Stimulated activated CD8-positive, alpha-beta memory T cell treated with anti-CD3 and anti-CD28 coated beads, Interleukin-15, amount 100 ng/mL, for 1 hour (primary cell): ENCODE measurements at regions not wholly inside any gene's neighbourhood (a gene's known extent, or its start where the extent isn't known, plus 50 kb on each side); places are given as distances from the start of the nearest gene placed in this dataset.

Experiments
- DNase-seq: peaks from one replicate; pipeline ENCODE4 v3.0.0-alpha.2; 2020; ENCODE audit warnings: low read depth

DNA sequence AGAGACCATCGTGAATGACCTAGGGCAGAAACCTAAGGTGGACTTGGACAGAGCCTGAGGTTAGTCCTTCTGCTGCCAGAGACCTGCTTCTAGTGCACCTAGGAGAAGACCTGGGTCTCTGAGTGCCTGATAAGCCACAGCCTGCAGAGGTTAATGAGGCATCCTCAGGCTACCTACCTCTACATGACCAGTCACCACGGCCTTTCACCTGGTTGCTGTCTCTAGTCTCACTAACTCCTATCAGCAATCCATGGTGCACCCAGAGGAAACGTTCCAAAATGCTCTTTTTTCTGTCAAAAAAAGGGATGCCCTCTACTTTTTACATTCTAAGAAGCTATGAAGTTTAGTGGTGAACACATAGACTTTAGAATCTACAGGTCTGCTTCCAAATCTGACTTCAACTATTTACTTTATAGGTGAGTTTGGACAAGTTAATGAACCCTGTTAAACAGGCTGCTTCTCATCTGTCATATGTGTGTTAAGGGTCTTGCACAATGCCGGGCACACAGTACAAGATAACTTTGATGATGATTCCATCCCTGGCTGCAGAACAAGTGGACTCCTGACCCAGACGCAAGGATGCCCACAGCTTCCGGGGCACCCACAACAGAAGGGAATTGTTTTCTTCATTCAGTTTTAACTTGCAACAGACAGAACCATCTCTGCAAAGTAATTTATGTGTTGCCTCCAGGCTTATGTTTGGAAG is 469.9 kb upstream of the CDH5 start:
- no peak for DNase-seq

DNA sequence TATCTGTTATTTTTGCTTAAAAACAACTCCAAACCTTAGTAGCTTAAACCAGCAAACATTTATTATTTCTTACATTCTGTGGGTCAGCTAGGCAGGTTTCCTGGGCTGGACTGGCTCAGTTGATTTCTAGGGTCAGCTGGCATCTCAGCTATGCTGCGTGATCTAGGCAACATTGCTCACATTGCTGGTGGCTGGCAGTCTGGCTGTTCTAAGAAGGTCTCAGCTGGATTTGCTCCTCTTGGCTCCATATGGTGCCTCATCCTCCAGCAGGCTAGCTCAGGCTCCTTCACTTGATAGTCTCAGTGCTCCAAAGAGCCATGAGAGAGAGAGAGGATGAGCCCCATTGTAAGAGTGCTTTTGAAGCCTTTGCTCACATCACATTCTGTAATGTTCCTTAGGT is 470.6 kb upstream of the CDH5 start:
- no peak for DNase-seq

DNA sequence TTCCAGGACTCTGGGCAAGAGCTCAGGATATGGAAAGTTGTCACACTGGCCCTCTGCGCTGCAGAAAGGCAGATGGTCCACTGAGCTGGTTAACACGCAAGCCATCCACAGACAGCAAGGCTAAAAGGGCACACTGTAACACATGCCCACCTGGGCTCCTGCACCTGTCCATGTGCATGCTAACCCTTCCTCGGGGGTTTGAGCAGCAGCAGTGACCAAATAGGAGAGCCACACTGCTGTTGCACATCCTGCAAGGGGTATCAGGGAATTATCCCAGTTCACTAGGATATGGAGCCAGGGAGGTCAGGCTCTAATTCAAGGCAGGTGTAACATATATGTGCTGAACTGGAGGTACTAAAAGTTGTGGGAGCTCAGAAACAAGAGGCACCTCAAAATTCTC is 471.0 kb upstream of the CDH5 start:
- no peak for DNase-seq

GRCh38 chr16:65890203-65890602 is 476.3 kb upstream of the CDH5 start:
- DNase-seq, result no peak

DNA sequence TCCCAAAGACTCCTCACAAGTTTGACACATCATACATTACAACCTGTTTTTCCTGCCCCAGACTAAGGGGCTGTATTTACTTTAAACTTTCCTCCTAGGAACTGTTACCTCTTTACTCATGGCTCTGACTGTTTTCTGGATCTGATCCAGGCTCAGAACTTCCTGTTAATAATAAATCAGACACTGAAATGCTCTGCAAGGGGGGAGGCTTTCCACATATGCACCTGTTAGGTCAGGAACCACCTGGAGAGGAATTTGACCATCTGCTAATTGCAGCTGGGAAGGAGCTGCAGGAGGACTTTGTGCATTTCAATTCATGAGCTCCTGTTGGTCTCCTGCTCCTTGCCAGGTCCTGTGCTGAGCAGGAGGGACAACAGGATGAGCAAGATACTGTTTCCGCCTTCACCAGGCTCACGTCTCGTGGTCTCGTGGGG is 476.9 kb upstream of the CDH5 start:
- no peak for DNase-seq

- DNase-seq, result no peak
Observed at GRCh38 chr16:65888201-65888600, 478.3 kb upstream of the CDH5 start.

- DNase-seq, result no peak
Observed at GRCh38 chr16:65884018-65884417, 482.5 kb upstream of the CDH5 start.

DNA sequence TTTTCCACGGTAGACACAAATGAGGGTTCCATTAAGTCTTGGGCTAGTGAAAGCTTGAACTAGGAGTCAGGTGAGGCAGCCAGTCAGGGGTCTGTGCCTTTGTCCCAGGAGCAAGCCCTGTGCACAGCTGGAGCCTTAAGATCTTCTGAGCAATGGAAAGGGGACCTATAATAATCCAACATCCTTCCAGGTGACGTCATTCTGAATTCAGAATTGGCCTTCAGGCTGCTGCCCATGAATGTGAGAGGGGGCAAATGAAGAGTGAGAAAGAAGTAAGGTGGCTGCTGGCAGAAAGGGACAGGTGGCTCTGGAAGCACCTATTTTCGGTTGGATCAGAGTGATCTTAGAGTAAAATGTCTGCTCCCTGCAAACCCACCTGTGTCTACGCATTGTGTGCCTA is 488.1 kb upstream of the CDH5 start:
- DNase-seq, result no peak

DNA sequence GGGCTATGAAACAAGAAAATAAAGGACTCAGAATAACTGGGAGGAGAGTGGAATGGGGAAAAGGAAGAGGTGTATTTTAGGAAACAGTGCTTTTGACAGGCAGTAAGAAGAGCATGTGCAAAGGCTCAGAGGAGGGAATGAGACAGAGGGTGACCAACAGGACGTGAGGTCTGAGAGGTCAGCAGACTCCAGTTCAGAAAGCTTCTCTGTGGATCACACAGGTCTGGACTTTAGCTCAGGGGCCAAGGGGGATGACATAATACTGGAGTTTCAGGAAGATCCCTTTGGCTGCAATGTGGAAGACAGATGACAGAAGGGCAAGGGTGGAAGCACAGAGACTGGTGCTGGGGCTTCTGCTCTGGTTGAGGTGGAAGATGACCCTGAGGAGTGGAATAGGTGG is 489.9 kb upstream of the CDH5 start:
- DNase-seq, result no peak

GRCh38 chr16:65876056-65876408 is 490.5 kb upstream of the CDH5 start:
- no peak for DNase-seq

- DNase-seq, result no peak
Observed at GRCh38 chr16:65875381-65876055, 491.0 kb upstream of the CDH5 start.

DNA sequence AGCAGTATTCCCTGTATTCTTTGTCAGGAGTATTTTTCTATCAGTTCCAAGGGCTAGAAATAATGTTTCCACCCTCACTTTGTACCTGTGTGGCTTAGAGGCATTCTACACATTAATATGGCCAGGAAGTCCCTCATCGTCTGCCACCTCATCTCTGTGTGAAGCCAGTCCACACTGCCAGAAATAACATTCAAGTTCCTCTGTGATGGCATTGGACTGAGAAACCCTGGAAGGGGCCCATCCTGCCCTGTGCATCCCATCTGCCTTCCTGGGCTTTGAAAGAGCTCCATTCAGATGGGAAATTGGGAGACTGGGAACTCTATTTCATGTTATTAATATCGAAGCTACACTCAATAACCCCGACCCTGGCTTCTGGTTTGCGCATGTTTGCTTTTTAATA is 497.2 kb upstream of the CDH5 start:
- no peak for DNase-seq

DNA sequence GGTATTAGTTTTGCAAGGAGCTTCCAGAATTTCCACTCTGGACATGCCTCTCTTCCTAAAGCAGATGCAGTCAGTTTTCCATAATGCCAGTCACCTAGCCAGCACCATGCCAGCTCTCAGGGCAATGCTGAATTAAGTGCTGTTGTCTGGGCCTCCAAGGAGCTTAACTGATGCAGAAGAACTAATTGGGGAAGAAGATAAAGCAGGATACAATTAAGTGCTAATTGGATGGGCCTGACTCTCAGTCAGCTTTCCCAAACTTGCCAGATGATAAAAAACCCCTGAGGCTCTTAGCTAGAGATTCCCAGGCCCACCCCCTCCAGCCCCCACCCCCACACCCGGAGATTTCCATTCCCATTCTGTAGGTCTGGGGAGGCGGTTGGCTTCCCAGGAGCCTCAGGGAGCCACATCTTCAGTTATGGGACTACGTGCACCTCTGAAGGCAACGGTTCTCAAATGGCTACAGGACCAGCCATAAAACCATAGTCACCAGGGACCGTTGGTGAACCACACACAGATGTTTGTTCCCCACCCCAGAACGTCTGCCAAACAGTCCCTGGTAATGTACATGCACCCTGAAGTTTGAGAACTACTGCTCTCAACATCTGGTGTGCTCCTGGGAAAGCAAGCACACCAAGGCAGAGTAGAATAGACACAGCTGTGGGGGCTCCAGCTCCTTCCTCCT is 499.1 kb upstream of the CDH5 start:
- DNase-seq, result no peak

GRCh38 chr16:65863236-65863635 is 503.3 kb upstream of the CDH5 start:
- no peak for DNase-seq

DNA sequence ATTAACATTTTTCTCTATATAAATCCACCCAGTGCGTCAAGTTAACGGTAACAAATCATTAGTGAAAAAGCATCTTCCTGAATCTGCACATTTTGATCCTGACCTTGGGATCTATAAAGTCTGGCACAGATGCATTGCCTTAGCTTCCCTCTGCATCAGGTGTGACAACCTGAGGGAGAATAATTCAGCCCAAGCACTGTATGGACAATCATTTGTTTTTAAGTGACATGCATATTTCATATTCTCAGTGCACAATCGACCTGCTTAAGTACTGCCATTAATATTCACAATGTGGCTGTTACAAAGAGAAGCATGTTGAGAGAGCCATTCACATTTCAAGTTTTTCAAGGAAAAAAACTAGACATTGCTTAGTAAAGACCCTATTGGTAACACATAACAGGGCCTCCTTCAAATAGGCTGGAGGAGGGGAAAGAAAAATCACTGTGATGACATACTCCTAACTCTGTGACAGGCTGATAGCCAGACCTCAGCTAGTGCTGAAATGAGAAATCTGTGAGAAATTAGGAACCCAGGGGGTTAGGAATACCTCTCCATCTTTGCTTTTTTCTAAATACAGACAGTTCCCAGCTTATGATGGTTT is 505.3 kb upstream of the CDH5 start:
- no peak for DNase-seq

DNA sequence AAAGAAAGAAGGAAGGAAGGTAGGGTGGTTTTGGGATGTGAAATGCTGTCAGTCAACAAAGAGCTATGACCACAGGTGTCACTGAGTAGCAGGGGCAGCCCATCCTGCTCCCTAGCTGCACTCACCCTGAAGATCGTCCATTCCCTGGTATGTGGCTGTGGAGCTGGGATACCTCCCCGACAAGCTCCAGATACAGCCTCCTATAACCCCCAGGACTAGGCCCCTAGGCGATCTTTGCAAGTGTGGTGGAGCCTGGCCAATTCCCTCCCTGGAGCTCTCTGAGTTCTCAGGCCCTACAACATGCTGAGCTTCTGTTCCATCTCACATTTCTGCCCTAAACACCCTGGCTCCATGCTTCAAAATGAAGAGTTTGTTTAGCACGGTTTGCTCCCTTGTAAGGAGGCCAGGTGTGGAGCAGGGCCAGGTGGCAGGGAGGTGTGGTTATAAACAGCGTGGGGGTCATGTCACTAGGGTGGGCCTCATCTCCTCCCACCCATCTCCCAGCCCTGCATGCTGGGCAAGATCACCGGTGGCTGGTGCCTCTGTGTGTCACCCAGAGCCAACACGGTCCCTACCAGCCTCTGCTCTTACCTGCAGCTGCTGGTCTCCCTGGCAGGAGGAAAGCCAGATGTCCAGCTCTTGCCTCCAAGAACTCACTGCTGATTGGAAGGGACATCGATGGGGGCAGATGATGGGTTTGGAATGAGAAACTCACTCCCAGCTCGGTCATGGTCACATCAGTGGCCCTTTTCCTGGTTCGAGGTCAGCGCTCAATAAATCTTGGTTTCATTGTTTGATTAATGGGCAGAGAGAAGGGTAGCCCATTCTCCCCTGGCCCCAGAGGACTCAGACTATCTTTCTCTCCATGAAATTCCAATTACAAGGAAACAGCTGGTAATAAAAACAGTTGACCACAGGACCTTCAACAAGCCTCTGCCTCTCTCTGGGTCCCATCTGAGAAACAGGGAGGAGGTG is 511.0 kb upstream of the CDH5 start:
- DNase-seq, result no peak

DNA sequence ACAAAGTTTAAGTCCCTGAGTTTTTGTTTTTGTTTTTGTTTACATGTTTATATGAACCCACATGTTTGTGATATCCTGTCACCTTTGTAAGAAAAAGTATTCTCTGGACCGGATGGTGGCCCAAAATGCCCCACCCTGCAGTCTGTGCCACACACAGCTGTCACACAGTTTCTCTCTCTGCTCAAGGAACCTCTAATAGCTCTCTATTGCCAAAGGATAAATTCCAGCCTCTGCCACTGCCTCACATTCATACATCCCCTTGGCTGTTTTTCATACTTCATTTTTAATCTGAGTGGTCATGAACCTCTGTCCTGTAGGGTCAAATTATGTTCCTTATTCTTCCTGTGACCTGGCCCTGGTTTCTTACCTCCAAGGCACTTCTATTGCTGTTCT is 520.3 kb upstream of the CDH5 start:
- no peak for DNase-seq

- no peak for DNase-seq
Observed at GRCh38 chr16:65845466-65846209, 520.9 kb upstream of the CDH5 start.

DNA sequence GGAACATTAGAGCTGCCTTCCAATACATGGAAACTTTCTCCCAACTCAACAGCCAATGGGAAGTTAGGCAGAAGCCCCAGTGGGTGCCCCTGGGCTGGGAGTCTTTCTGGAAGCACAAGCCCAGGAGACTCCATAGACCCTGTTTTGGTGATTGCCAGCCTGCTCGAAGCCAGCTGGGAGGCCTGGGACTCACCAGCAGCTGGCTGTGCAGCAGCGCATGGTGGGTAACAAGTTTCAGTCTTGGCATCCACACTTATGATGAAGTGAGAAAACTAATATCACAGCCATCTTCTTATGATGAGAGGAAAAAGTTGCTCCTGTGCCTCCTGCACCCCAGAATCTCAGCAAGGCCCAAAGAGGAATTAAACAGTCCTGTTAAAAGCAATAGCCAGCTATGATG is 522.5 kb upstream of the CDH5 start:
- DNase-seq, result no peak

GRCh38 chr16:65842067-65842466 is 524.4 kb upstream of the CDH5 start:
- DNase-seq, result no peak

DNA sequence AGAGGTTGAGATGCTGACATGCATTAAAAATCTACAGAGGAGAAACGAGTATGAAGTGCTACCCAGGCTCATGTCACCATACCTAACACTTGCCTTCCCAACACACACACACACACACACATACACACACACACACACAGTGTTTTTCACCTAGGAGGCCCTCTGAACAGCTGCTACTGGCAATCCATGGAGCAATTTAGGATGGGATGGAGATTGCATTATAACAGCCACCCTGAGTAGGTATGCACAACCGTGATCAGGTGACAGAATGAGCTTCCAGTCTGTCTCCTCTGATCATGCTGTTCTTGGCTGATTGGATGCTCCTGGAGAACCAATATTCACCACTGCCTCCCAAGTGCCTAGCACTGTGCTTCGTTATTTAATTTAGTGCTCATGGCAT is 528.5 kb upstream of the CDH5 start:
- DNase-seq, result no peak
